MV-4-11 (cell line): ENCODE measurements at regions not wholly inside any gene's neighbourhood (a gene's known extent, or its start where the extent isn't known, plus 50 kb on each side); places are given as distances from the start of the nearest gene placed in this dataset.
"Not testable (repeated sequence)": the region's sequence is repeated elsewhere in the genome, so short reads cannot be mapped to it uniquely, and the experiment has no call there.

Experiments used
- DNase-seq: peaks from one replicate; lab custom pipeline; 2025; lab: John Stamatoyannopoulos, UW

DNA sequence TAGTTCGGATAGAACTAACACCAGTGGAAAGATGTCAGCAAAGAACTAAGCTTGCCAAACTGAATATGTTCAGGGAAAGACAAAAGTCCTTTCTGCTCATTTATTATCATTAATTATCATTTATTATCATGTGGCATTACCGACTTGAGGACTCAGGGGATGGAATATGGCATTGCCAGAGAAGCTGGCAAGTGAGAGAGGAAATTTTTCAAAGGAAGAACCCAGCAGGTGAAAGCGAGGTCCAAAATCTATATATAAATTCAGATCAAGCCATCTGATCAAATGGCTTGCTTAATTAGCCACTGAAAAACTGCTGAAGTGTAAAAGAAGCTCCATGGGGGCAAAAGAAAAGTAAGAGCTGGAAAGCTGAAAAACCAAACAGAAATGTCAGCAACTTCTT is 1049.6 kb upstream of the SEMA6A start:
- DNase-seq, result no peak

- DNase-seq, result no peak
Measured at GRCh38 chr5:117623042-117623805, 1048.6 kb upstream of the SEMA6A start.

DNA sequence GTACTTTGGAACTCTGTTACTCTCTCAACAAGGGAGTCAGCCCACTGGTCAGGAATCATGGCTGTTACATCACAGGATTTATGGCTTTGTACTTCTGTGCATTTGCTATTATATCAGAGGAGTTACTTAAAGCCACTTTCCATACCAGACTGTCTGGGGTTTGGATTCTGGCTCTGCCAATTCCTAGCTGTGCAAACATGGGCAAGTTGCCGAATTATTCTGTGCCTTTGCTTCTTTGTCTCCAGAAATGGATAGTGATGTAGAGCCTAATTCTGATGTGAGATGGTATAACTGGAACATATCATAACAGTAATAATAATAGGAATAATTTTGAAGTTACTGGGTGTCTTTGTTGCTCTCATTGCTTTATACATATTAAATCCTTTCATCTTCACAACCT is 1047.3 kb upstream of the SEMA6A start:
- DNase-seq, result no peak

GRCh38 chr5:117615226-117615625 is 1040.6 kb upstream of the SEMA6A start:
- no peak for DNase-seq

GRCh38 chr5:117614408-117614807 is 1039.8 kb upstream of the SEMA6A start:
- no peak for DNase-seq

GRCh38 chr5:117604845-117605244 is 1030.2 kb upstream of the SEMA6A start:
- DNase-seq, result no peak

DNA sequence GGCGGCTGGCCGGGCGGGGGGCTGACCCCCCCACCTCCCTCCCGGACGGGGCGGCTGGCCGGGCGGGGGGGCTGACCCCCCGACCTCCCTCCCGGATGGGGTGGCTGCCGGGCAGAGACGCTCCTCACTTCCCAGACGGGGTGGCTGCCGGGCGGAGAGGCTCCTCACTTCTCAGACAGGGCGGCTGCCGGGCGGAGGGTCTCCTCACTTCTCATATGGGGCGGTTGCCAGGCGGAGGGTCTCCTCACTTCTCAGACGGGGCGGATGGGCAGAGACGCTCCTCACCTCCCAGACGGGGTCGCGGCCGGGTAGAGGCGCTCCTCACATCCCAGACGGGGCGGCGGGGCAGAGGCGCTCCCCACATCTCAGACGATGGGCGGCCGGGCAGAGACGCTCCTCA is 1025.2 kb upstream of the SEMA6A start:
- not testable (repeated sequence) for DNase-seq

GRCh38 chr5:117594166-117594565 is 1019.5 kb upstream of the SEMA6A start:
- no peak for DNase-seq

DNA sequence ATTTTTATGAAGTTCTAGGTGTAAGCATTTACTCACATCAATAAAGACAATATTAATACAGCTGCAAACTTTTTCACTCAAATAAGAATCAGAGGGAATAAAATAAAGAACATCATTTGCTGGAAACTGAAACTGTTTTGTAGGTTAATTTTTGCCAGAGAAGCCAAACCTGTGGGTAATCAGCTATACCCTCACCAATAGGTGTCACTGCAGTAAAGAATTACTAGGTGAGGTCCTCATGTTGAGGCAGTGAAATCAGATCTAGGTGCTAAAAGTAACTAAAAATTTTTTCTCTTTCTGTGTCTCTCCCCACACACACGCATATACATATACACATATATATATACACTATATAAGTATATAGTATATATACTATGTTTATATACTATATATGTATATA is 1016.3 kb upstream of the SEMA6A start:
- no peak for DNase-seq

DNA sequence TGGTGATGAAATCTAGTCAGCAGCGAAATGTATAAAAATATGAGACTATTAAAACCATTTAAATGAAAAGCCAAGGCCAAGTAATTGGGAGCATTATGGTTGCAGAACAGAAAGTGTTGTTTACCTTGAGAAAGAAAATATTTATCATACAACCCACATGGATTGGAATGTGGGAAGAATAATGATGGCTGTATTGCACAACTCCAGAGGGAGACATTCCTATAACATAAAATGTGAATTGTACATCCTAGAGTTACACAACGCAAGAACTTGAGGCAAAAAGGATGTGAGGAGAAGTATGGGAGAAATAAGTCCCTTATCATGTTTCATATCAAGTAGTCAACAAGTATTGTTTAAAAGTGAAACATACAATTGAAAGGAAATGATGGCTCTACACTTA is 1014.0 kb upstream of the SEMA6A start:
- no peak for DNase-seq

- DNase-seq, result no peak
Measured at GRCh38 chr5:117587111-117587510, 1012.5 kb upstream of the SEMA6A start.

- DNase-seq, result no peak
Measured at GRCh38 chr5:117568622-117569021, 994.0 kb upstream of the SEMA6A start.

DNA sequence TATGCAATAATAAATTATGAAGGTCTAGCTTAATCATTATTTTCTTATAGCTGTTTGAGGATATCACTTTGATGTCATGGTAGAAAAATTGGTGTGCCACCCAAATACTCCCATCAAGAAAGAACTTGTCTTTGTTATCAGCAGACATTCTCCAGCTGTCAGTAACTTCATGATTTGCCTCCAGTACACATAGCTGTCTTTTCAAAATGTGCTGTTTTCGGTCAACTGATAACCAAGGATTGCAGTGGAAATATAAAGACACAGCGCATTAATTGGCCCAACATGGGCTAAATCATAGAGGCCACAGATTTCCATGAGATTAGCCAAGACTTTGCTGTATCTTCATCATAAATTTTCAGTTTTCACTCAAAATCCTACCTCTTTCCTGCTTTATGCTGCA is 993.5 kb upstream of the SEMA6A start:
- no peak for DNase-seq

DNA sequence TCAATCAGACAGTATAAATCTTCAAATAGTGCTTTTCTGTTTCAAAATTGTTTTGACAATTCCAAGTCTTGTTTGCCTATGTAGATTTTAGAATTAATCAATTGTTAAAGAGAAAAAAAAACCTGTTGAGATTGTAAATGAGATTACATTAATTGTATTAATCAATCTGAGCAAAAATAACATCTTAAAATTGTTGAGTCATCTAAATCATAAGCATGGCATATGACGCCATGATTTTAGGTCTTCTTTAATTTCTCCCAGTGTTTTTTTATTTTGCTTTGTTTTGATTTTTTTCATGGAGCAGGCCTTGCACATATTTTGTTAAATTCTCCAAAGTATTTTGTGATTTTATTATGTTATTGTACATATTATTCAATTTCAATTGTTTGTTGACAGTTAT is 988.0 kb upstream of the SEMA6A start:
- DNase-seq, result no peak

- no peak for DNase-seq
Measured at GRCh38 chr5:117561531-117561930, 986.9 kb upstream of the SEMA6A start.

DNA sequence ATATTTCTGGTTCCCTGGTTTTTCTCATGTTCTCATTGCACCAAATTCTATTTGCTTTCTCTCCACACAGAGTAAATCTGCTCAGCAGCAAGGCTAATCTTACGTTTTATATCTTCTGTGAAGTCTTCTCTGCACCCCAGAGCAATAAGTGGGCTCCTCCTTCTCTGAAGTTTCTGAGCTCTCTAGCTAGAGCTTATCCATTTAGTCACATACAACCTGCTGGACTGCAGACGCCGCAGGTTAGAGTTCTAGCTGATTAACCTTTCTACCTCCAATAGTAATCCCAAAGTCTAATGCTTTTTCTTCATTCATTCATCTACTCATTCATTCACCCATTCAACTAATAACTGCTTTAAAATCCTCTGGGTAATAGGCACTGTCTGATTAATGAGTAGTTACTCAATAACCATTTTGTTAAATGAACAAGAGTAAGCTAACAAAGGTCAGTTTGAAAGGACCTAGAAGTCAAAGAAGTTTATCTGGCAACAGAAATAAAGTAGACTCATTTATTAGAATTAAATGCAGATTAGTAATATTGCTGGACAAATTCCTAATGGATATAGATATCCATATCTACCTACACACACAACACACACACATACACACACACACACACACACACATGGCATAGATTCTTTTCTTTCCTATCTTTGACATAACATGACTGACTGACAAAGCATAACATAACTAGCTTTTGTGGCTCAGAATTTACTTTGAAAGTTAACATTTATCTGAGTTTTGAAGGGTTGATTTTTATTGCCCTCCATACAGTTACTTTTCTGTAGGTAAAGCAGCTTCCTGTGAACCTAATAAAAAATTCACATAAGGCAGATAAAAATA is 984.6 kb upstream of the SEMA6A start:
- no peak for DNase-seq

- no peak for DNase-seq
Measured at GRCh38 chr5:117551236-117551635, 976.6 kb upstream of the SEMA6A start.

- DNase-seq, result no peak
Measured at GRCh38 chr5:117547192-117547591, 972.6 kb upstream of the SEMA6A start.

DNA sequence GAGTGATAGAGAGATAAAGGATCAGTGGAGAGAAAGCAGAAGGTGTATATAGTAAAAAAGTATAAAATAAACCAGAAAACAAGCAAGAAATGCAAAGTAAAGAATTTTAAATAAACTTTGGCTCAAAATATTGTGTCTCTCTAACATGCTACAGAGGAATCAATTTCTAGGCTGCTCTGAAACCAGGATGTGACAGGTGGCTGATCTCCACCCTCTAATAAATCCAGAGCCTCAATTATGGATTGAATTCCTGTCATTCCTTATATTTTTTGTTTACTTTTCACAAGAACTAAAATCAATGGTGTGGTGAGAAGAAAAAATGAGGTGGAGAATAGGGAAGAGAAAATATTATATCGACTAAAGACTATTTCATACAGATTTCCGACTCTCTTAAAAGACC is 965.1 kb upstream of the SEMA6A start:
- no peak for DNase-seq

- DNase-seq, result no peak
Measured at GRCh38 chr5:117533792-117534191, 959.2 kb upstream of the SEMA6A start.

GRCh38 chr5:117533051-117533670 is 958.5 kb upstream of the SEMA6A start:
- not testable (repeated sequence) for DNase-seq

GRCh38 chr5:117519957-117520500 is 945.4 kb upstream of the SEMA6A start:
- no peak for DNase-seq

GRCh38 chr5:117504305-117504704 is 929.7 kb upstream of the SEMA6A start:
- DNase-seq, result no peak
